Trophoblast cell (in vitro differentiated cells and primary cell): ENCODE measurements at regions not wholly inside any gene's neighbourhood (a gene's known extent, or its start where the extent isn't known, plus 50 kb on each side); places are given as distances from the start of the nearest gene placed in this dataset.

Experiments used
- DNase-seq, 2 donors: peaks; one replicate each; pipeline ENCODE4 v3.0.0-alpha.2; 2016
- H2AFZ ChIP-seq: 2 replicates; pipeline ENCODE4 v1.6.1; 2013; ENCODE audit warnings: low read length, moderate library complexity, mild to moderate bottlenecking; ENCODE audit not compliant: insufficient read depth, poor library complexity
- H2AK5ac ChIP-seq: 2 replicates; pipeline ENCODE4 v1.6.1; 2013; ENCODE audit warnings: mild to moderate bottlenecking, low read length
- H2BK120ac ChIP-seq: 2 replicates; pipeline ENCODE4 v1.6.1; 2013; ENCODE audit warnings: low read length, mild to moderate bottlenecking, moderate library complexity; ENCODE audit not compliant: insufficient read depth, poor library complexity
- H2BK12ac ChIP-seq: 2 replicates; pipeline ENCODE4 v1.6.1; 2013; ENCODE audit warnings: mild to moderate bottlenecking, low read length, moderate library complexity
- H2BK5ac ChIP-seq: 2 replicates; pipeline ENCODE4 v1.6.1; 2013; ENCODE audit warnings: low read length, low read depth, moderate library complexity, mild to moderate bottlenecking; ENCODE audit not compliant: poor library complexity
- H3K14ac ChIP-seq: 2 replicates; pipeline ENCODE4 v1.6.1; 2013; ENCODE audit warnings: mild to moderate bottlenecking, low read length
- H3K18ac ChIP-seq: 2 replicates; pipeline ENCODE4 v1.6.1; 2013; ENCODE audit warnings: mild to moderate bottlenecking, low read length
- H3K23ac ChIP-seq: 2 replicates; pipeline ENCODE4 v1.6.1; 2013; ENCODE audit warnings: low read length
- H3K27ac ChIP-seq: 2 replicates; pipeline ENCODE4 v1.5.1; 2013; ENCODE audit warnings: low read depth, mild to moderate bottlenecking, inconsistent platforms, low read length, moderate library complexity
- H3K27me3 ChIP-seq: 2 replicates; pipeline ENCODE4 v1.6.1; 2013; ENCODE audit warnings: inconsistent platforms, mild to moderate bottlenecking, low read length, moderate library complexity; ENCODE audit not compliant: insufficient read depth
- H3K36me3 ChIP-seq, 2 experiments: 1 replicate in 1 of 2; 2 replicates in 1 of 2; pipeline ENCODE4 v1.6.1; 2013; ENCODE audit warnings: low read length in 2 of 2, mild to moderate bottlenecking in 2 of 2, moderate library complexity in 1 of 2; ENCODE audit not compliant: insufficient read depth in 2 of 2, control insufficient read depth in 1 of 2
- H3K4ac ChIP-seq: 2 replicates; pipeline ENCODE4 v1.6.1; 2013; ENCODE audit warnings: low read depth, mild to moderate bottlenecking, low read length, moderate library complexity
- H3K4me1 ChIP-seq, 2 experiments: 1 replicate in 1 of 2; 2 replicates in 1 of 2; pipeline ENCODE4 v1.6.1; 2013; ENCODE audit warnings: low read length in 2 of 2, mild to moderate bottlenecking in 2 of 2, moderate library complexity in 1 of 2; ENCODE audit not compliant: insufficient read depth in 2 of 2, control insufficient read depth in 1 of 2
- H3K4me2 ChIP-seq: 2 replicates; pipeline ENCODE4 v1.6.1; 2013; ENCODE audit warnings: inconsistent platforms, mild to moderate bottlenecking, low read length, moderate library complexity
- H3K4me3 ChIP-seq: 2 replicates; pipeline ENCODE4 v1.5.1; 2013; ENCODE audit warnings: mild to moderate bottlenecking, low read depth, low read length, inconsistent platforms
- H3K79me1 ChIP-seq: one replicate; pipeline ENCODE4 v1.6.1; 2013; ENCODE audit warnings: low read length
- H3K79me2 ChIP-seq: 2 replicates; pipeline ENCODE4 v1.6.1; 2013; ENCODE audit warnings: low read length, mild to moderate bottlenecking; ENCODE audit not compliant: control insufficient read depth, insufficient read depth, poor library complexity
- H3K9ac ChIP-seq: 2 replicates; pipeline ENCODE4 v1.6.1; 2013; ENCODE audit warnings: mild to moderate bottlenecking, low read length
- H3K9me3 ChIP-seq: 2 replicates; pipeline ENCODE4 v1.6.1; 2013; ENCODE audit warnings: low read depth, mild to moderate bottlenecking, control low read depth, inconsistent platforms, low read length; ENCODE audit not compliant: insufficient read depth
- H4K12ac ChIP-seq: 2 replicates; pipeline ENCODE4 v1.6.1; 2013; ENCODE audit warnings: low read depth, mild to moderate bottlenecking, low read length, moderate library complexity
- H4K8ac ChIP-seq: 2 replicates; pipeline ENCODE4 v1.6.1; 2013; ENCODE audit warnings: low read depth, mild to moderate bottlenecking, low read length, moderate library complexity
- H4K91ac ChIP-seq: one replicate; pipeline ENCODE4 v1.6.1; 2013; ENCODE audit warnings: low read depth, mild to moderate bottlenecking, low read length, moderate library complexity
- WGBS: extraction: QIAGEN DNeasy Blood & Tissue Kit; methylation state at CpG from one replicate; pipeline ENCODE4 v1.1.7; 2013; ENCODE audit warnings: missing lambda C conversion rate; ENCODE audit not compliant: insufficient read length, insufficient coverage; ENCODE audit errors: extremely low coverage; 5-methylcytosine and 5-hydroxymethylcytosine counted together

- no peaks in the 10 kb centered on the region for H3K79me1 ChIP-seq
These were observed 76.9 kb upstream of the AGR3 start for GRCh38 chr7:16958724-16959123.

GRCh38 chr7:16960337-16960965 is 78.7 kb upstream of the AGR3 start:
- H4K8ac ChIP-seq, result no peak overlapping the region
- H3K27ac ChIP-seq, result no peak overlapping the region
- no peak overlapping the region for H2AK5ac ChIP-seq
- H3K14ac ChIP-seq, result no peak overlapping the region
- H3K4me3 ChIP-seq, result no peak overlapping the region
- no peak overlapping the region for H4K91ac ChIP-seq
- H2BK12ac ChIP-seq, result no peak overlapping the region
- no peak overlapping the region for H3K4ac ChIP-seq
- H3K4me2 ChIP-seq, result no peak overlapping the region
- H3K4me1 ChIP-seq, result no peaks in the 10 kb centered on the region
- H3K27me3 ChIP-seq, result no peaks in the 10 kb centered on the region
- no peak for DNase-seq
- WGBS, result no CpG with 5 or more reads among the region's 1 CpG
- no peaks in the 10 kb centered on the region for H3K36me3 ChIP-seq
- H3K9me3 ChIP-seq, result no peaks in the 10 kb centered on the region
- H3K79me2 ChIP-seq, result no peaks in the 10 kb centered on the region
- H3K79me1 ChIP-seq, result no peaks in the 10 kb centered on the region
- no peak overlapping the region for H4K12ac ChIP-seq
- no peak overlapping the region for H2AFZ ChIP-seq
- H3K23ac ChIP-seq, result no peak overlapping the region
- H2BK120ac ChIP-seq, result no peak overlapping the region
- no peak overlapping the region for H3K9ac ChIP-seq
- no peak overlapping the region for H3K18ac ChIP-seq
- H2BK5ac ChIP-seq, result no peak overlapping the region

More at GRCh38 chr7:16958724-16959123, 76.9 kb upstream of the AGR3 start:
- Histone ChIP-seq H3K4me1 (no peaks in the 10 kb centered on the region), H3K23ac (no peak overlapping the region), H2BK5ac (no peak overlapping the region), H2BK120ac (no peak overlapping the region), H3K4me2 (no peak overlapping the region), H2AFZ (no peak overlapping the region), H4K8ac (no peak overlapping the region), H3K9ac (no peak overlapping the region), H3K79me2 (no peaks in the 10 kb centered on the region), H3K4me3 (no peak overlapping the region), H4K12ac (no peak overlapping the region), H2BK12ac (no peak overlapping the region), H3K27ac (no peak overlapping the region), H3K27me3 (no peaks in the 10 kb centered on the region), H3K18ac (no peak overlapping the region), H3K4ac (no peak overlapping the region), H3K9me3 (no peaks in the 10 kb centered on the region), H4K91ac (no peak overlapping the region), H2AK5ac (no peak overlapping the region), H3K14ac (no peak overlapping the region), H3K36me3 (no peaks in the 10 kb centered on the region)
- no peak for DNase-seq
- no CpG with 5 or more reads among the region's 1 CpG for WGBS

GRCh38 chr7:16961641-16962040 is 79.9 kb upstream of the AGR3 start:
- no peaks in the 10 kb centered on the region for H3K27me3 ChIP-seq
- H2BK5ac ChIP-seq, result no peak overlapping the region
- no peak overlapping the region for H2AK5ac ChIP-seq
- no peak overlapping the region for H3K4ac ChIP-seq
- H3K36me3 ChIP-seq, result peaks cover 0 to 2% of the 10 kb centered on the region in 2 experiments
- H2BK12ac ChIP-seq, result no peak overlapping the region
- no peak overlapping the region for H2AFZ ChIP-seq
- H3K79me2 ChIP-seq, result no peaks in the 10 kb centered on the region
- no peak overlapping the region for H3K27ac ChIP-seq
- no peaks in the 10 kb centered on the region for H3K4me1 ChIP-seq
- no peak overlapping the region for H3K18ac ChIP-seq
- no peak overlapping the region for H4K91ac ChIP-seq
- H3K4me3 ChIP-seq, result no peak overlapping the region
- no peak overlapping the region for H3K4me2 ChIP-seq
- H4K12ac ChIP-seq, result no peak overlapping the region
- no CpG with 5 or more reads among the region's 2 CpGs for WGBS
- no peak for DNase-seq
- no peak overlapping the region for H3K9ac ChIP-seq
- no peak overlapping the region for H2BK120ac ChIP-seq
- no peaks in the 10 kb centered on the region for H3K79me1 ChIP-seq
- H3K14ac ChIP-seq, result no peak overlapping the region
- H3K23ac ChIP-seq, result no peak overlapping the region
- H4K8ac ChIP-seq, result no peak overlapping the region
- H3K9me3 ChIP-seq, result no peaks in the 10 kb centered on the region

- H3K9ac ChIP-seq, result no peak overlapping the region
- no peak overlapping the region for H2AFZ ChIP-seq
- H3K36me3 ChIP-seq, result peaks cover 0 to 2% of the 10 kb centered on the region in 2 experiments
- no peak overlapping the region for H3K4ac ChIP-seq
- H2BK5ac ChIP-seq, result no peak overlapping the region
- no peak overlapping the region for H4K91ac ChIP-seq
- no peaks in the 10 kb centered on the region for H3K4me1 ChIP-seq
- peak in 1 of 2 donors; percentile 5 for DNase-seq
- no peak overlapping the region for H4K12ac ChIP-seq
- no peak overlapping the region for H3K18ac ChIP-seq
- H3K79me1 ChIP-seq, result no peaks in the 10 kb centered on the region
- H3K23ac ChIP-seq, result no peak overlapping the region
- no peak overlapping the region for H2BK120ac ChIP-seq
- no peak overlapping the region for H2BK12ac ChIP-seq
- H3K14ac ChIP-seq, result no peak overlapping the region
- no peak overlapping the region for H3K27ac ChIP-seq
- H3K79me2 ChIP-seq, result no peaks in the 10 kb centered on the region
- no peak overlapping the region for H3K4me3 ChIP-seq
- H3K9me3 ChIP-seq, result no peaks in the 10 kb centered on the region
- no peaks in the 10 kb centered on the region for H3K27me3 ChIP-seq
- no CpG with 5 or more reads among the region's 5 CpGs for WGBS
- no peak overlapping the region for H4K8ac ChIP-seq
- no peak overlapping the region for H2AK5ac ChIP-seq
- H3K4me2 ChIP-seq, result no peak overlapping the region
These were observed 81.3 kb upstream of the AGR3 start for GRCh38 chr7:16963044-16963443.
